ENCODE measurements at regions not wholly inside any gene's neighbourhood (a gene's known extent, or its start where the extent isn't known, plus 50 kb on each side); places are given as distances from the start of the nearest gene placed in this dataset.

DNA sequence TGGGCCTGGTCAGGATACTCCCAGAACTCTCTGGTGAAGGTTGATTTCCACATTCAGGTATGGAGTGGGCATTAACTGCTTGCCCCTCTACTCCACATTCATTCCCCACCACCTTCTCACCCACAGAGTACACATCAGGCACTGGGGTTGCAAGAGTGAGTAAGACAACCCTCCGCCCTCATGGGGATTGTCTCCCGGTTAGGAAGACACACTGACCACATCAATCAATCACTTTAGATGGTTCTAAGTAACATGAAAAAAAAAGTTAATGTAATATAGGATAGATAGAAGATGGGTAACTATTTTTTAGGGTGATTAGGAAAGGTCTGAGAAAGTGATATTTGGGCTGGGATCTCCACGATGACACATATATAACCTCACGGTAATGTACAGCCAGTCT, 116.0 kb upstream of the NEO1 start (continued):
- TF ChIP-seq FOXA1 (IDR thresholded peaks at IDR 0.05): no peak
- TF ChIP-seq YY1 (IDR thresholded peaks at IDR 0.05): no peak
- TF ChIP-seq RXRA (IDR thresholded peaks at IDR 0.05): no peak
- TF ChIP-seq, protein P1, sequence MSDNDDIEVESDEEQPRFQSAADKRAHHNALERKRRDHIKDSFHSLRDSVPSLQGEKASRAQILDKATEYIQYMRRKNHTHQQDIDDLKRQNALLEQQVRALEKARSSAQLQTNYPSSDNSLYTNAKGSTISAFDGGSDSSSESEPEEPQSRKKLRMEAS (IDR thresholded peaks at IDR 0.05): no peak
- TF ChIP-seq RAD21 (IDR thresholded peaks at IDR 0.05): no peak
- TF ChIP-seq, protein P2, sequence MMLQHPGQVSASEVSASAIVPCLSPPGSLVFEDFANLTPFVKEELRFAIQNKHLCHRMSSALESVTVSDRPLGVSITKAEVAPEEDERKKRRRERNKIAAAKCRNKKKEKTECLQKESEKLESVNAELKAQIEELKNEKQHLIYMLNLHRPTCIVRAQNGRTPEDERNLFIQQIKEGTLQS (IDR thresholded peaks at IDR 0.05): no peak
- TF ChIP-seq, protein P3, sequence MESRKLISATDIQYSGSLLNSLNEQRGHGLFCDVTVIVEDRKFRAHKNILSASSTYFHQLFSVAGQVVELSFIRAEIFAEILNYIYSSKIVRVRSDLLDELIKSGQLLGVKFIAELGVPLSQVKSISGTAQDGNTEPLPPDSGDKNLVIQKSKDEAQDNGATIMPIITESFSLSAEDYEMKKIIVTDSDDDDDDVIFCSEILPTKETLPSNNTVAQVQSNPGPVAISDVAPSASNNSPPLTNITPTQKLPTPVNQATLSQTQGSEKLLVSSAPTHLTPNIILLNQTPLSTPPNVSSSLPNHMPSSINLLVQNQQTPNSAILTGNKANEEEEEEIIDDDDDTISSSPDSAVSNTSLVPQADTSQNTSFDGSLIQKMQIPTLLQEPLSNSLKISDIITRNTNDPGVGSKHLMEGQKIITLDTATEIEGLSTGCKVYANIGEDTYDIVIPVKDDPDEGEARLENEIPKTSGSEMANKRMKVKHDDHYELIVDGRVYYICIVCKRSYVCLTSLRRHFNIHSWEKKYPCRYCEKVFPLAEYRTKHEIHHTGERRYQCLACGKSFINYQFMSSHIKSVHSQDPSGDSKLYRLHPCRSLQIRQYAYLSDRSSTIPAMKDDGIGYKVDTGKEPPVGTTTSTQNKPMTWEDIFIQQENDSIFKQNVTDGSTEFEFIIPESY (IDR thresholded peaks at IDR 0.05): no peak
- TF ChIP-seq EGR1 (IDR thresholded peaks at IDR 0.05; ENCODE audit: low read depth in 2 of 2): no peak

DNA sequence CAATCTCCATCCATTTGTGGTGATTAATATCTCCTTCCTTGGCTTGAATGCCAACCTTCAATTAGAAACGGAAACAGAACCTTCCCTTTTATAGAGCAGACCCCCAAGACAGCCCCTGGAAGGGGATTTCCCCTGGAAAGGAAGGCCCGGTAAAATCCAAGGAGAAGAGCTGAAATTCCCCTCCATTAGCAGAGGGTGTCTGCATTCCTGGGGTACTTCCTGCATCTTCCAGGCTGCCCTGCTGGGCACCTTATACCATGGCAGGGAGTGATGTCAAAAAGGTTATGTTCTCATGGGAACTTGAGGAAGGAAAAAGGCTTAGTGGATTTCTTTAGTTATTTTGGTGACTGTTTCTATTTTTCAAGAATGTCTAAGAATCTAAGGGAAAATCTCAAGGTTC, 116.7 kb upstream of the NEO1 start:
- Histone ChIP-seq H3K9me3 (ENCODE audit: control insufficient read depth in 4 of 4, low read length in 3 of 4) (no peaks in the 10 kb centered on the region), H3K9ac (ENCODE audit: low read depth in 1 of 2, low read length in 2 of 2) (no peak overlapping the region), H3K36me3 (ENCODE audit: control insufficient read depth in 4 of 4, insufficient read depth in 3 of 4, low read depth in 1 of 4, low read length in 3 of 4) (no peaks in the 10 kb centered on the region), H3K4me3 (ENCODE audit: low read depth in 1 of 3, low read length in 3 of 3) (no peak overlapping the region), H3K4me1 (ENCODE audit: control insufficient read depth in 4 of 4, insufficient read depth in 4 of 4, low read length in 3 of 4) (no peaks in the 10 kb centered on the region), H3K27ac (ENCODE audit: low read depth in 1 of 2, low read length in 2 of 2) (no peak overlapping the region), H3K27me3 (ENCODE audit: control insufficient read depth in 4 of 4, insufficient read depth in 4 of 4, low read length in 3 of 4) (no peaks in the 10 kb centered on the region)
- DNase-seq (ENCODE audit: low spot score): no peak
- WGBS: 75% methylated on average over 2 of the region's 2 CpGs
- TF ChIP-seq HNF4A (conservative IDR thresholded peaks at IDR 0.05): no peak
- TF ChIP-seq FOXA1 (IDR thresholded peaks at IDR 0.05): no peak
- TF ChIP-seq EGR1 (IDR thresholded peaks at IDR 0.05; ENCODE audit: low read depth in 2 of 2): no peak
- TF ChIP-seq HNF4G (IDR thresholded peaks at IDR 0.05): no peak
- TF ChIP-seq TAF1 (conservative IDR thresholded peaks at IDR 0.05): no peak
- TF ChIP-seq YY1 (IDR thresholded peaks at IDR 0.05): no peak
- TF ChIP-seq, protein P2 (IDR thresholded peaks at IDR 0.05): no peak
- TF ChIP-seq RAD21 (IDR thresholded peaks at IDR 0.05): no peak
- TF ChIP-seq, protein P4, sequence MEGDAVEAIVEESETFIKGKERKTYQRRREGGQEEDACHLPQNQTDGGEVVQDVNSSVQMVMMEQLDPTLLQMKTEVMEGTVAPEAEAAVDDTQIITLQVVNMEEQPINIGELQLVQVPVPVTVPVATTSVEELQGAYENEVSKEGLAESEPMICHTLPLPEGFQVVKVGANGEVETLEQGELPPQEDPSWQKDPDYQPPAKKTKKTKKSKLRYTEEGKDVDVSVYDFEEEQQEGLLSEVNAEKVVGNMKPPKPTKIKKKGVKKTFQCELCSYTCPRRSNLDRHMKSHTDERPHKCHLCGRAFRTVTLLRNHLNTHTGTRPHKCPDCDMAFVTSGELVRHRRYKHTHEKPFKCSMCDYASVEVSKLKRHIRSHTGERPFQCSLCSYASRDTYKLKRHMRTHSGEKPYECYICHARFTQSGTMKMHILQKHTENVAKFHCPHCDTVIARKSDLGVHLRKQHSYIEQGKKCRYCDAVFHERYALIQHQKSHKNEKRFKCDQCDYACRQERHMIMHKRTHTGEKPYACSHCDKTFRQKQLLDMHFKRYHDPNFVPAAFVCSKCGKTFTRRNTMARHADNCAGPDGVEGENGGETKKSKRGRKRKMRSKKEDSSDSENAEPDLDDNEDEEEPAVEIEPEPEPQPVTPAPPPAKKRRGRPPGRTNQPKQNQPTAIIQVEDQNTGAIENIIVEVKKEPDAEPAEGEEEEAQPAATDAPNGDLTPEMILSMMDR (IDR thresholded peaks at IDR 0.05; ENCODE audit: low read depth, low read length, missing input control): no peak
- TF ChIP-seq FOXA2 (IDR thresholded peaks at IDR 0.05): no peak
- TF ChIP-seq SP1 (IDR thresholded peaks at IDR 0.05): no peak
- TF ChIP-seq NR2F2 (IDR thresholded peaks at IDR 0.05): no peak
- TF ChIP-seq RXRA (IDR thresholded peaks at IDR 0.05): no peak
- no peak for TF ChIP-seq GABPA (IDR thresholded peaks at IDR 0.05 in 1 of 2, conservative IDR thresholded peaks at IDR 0.05 in 1 of 2)

DNA sequence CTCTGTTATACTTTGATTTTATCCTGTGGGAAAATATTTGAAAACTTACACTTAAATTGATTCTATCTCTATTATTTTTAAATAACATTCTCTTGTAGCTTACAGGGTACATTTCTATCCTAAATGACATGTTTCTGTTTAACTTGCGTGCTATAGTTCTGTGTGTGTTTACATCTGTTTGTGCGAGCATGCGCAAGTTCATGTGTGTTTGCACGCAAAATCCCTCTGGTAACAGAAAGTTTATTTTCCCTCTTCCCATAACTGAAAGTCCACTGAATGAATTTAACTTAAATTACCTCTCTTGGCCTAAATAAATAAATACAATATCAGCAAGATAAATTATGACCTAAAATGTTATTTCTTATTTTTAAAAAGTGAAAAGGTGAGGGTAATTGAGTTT, 117.3 kb upstream of the NEO1 start:
- DNase-seq (ENCODE audit: low spot score): no peak
- H3K4me3 ChIP-seq (ENCODE audit: low read depth in 1 of 3, low read length in 3 of 3): no peak overlapping the region
- no peaks in the 10 kb centered on the region for H3K36me3 ChIP-seq (ENCODE audit: control insufficient read depth in 4 of 4, insufficient read depth in 3 of 4, low read depth in 1 of 4, low read length in 3 of 4)
- 98% methylated on average over 4 of the region's 4 CpGs for WGBS
- no peaks in the 10 kb centered on the region for H3K27me3 ChIP-seq (ENCODE audit: control insufficient read depth in 4 of 4, insufficient read depth in 4 of 4, low read length in 3 of 4)
- TF ChIP-seq RAD21 (IDR thresholded peaks at IDR 0.05) (no peak), HNF4G (IDR thresholded peaks at IDR 0.05) (no peak), GABPA (IDR thresholded peaks at IDR 0.05 in 1 of 2, conservative IDR thresholded peaks at IDR 0.05 in 1 of 2) (no peak), EGR1 (IDR thresholded peaks at IDR 0.05; ENCODE audit: low read depth in 2 of 2) (no peak), NR2F2 (IDR thresholded peaks at IDR 0.05) (no peak)
- TF ChIP-seq, protein P1 (IDR thresholded peaks at IDR 0.05): no peak
- TF ChIP-seq, protein P5, sequence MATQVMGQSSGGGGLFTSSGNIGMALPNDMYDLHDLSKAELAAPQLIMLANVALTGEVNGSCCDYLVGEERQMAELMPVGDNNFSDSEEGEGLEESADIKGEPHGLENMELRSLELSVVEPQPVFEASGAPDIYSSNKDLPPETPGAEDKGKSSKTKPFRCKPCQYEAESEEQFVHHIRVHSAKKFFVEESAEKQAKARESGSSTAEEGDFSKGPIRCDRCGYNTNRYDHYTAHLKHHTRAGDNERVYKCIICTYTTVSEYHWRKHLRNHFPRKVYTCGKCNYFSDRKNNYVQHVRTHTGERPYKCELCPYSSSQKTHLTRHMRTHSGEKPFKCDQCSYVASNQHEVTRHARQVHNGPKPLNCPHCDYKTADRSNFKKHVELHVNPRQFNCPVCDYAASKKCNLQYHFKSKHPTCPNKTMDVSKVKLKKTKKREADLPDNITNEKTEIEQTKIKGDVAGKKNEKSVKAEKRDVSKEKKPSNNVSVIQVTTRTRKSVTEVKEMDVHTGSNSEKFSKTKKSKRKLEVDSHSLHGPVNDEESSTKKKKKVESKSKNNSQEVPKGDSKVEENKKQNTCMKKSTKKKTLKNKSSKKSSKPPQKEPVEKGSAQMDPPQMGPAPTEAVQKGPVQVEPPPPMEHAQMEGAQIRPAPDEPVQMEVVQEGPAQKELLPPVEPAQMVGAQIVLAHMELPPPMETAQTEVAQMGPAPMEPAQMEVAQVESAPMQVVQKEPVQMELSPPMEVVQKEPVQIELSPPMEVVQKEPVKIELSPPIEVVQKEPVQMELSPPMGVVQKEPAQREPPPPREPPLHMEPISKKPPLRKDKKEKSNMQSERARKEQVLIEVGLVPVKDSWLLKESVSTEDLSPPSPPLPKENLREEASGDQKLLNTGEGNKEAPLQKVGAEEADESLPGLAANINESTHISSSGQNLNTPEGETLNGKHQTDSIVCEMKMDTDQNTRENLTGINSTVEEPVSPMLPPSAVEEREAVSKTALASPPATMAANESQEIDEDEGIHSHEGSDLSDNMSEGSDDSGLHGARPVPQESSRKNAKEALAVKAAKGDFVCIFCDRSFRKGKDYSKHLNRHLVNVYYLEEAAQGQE (IDR thresholded peaks at IDR 0.05): no peak
- no peaks in the 10 kb centered on the region for H3K4me1 ChIP-seq (ENCODE audit: control insufficient read depth in 4 of 4, insufficient read depth in 4 of 4, low read length in 3 of 4)
- no peaks in the 10 kb centered on the region for H3K9me3 ChIP-seq (ENCODE audit: control insufficient read depth in 4 of 4, low read length in 3 of 4)
- H3K27ac ChIP-seq (ENCODE audit: low read depth in 1 of 2, low read length in 2 of 2): no peak overlapping the region
- no peak overlapping the region for H3K9ac ChIP-seq (ENCODE audit: low read depth in 1 of 2, low read length in 2 of 2)
